Breast epithelium (tissue), 4 donors: ENCODE measurements at regions not wholly inside any gene's neighbourhood (a gene's known extent, or its start where the extent isn't known, plus 50 kb on each side); places are given as distances from the start of the nearest gene placed in this dataset.

Experiments used
- DNase-seq, 2 donors: peaks; one replicate each; pipeline ENCODE4 v3.0.0-alpha.2; 2019; ENCODE audit warnings: low spot score in 2 of 2
- H3K27ac ChIP-seq, 2 donors: fragments of 200-600 bp; sonication (generic) in 1 of 2; one replicate each; pipeline ENCODE4 v1.5.1; 2016 to 2019; ENCODE audit warnings: mild to moderate bottlenecking in 1 of 2
- H3K27me3 ChIP-seq, 2 donors: fragments of 200-600 bp; sonication (generic) in 1 of 2; one replicate each; pipeline versions ENCODE4 v1.5.1 to v1.6.0; 2017 to 2019; ENCODE audit warnings: control low read depth in 1 of 2, mild to moderate bottlenecking in 1 of 2
- H3K36me3 ChIP-seq: fragments of 200-600 bp; one replicate; pipeline ENCODE4 v1.5.1; 2019
- H3K4me1 ChIP-seq, 2 donors: fragments of 200-600 bp; sonication (generic); one replicate each; pipeline ENCODE4 v1.5.1; 2016 to 2019; ENCODE audit warnings: control low read depth in 1 of 2
- H3K4me3 ChIP-seq, 3 donors: fragments of 200-600 bp; sonication (generic); 1 replicate in 2 of 3; 2 replicates in 1 of 3; pipeline ENCODE4 v1.5.1; 2016 to 2019; ENCODE audit warnings: mild to moderate bottlenecking in 3 of 3, moderate library complexity in 2 of 3
- H3K9me3 ChIP-seq, 2 donors: fragments of 200-600 bp; sonication (generic) in 1 of 2; one replicate each; pipeline ENCODE4 v1.5.1; 2016 to 2019; ENCODE audit warnings: control low read depth in 1 of 2
- CTCF ChIP-seq, 3 donors: fragments of 450-650 bp; IDR thresholded peaks; one replicate each; pipeline ENCODE4 v1.5.1; 2016 to 2017; ENCODE audit warnings: antibody characterized with exemption in 3 of 3, mild to moderate bottlenecking in 3 of 3, moderate library complexity in 3 of 3
- POLR2A ChIP-seq: fragments of 450-650 bp; IDR thresholded peaks from one replicate; pipeline ENCODE4 v1.6.1; 2016; ENCODE audit warnings: antibody characterized with exemption, mild to moderate bottlenecking, moderate library complexity
- POLR2AphosphoS5 ChIP-seq, 3 donors: sonication (generic); formaldehyde crosslinking; IDR thresholded peaks; one replicate each; pipeline ENCODE4 v1.6.1; 2017; ENCODE audit warnings: antibody characterized with exemption in 3 of 3
- intact Hi-C: fragments of 100-400 bp; cut with DNase I; formaldehyde crosslinking; loops from one replicate; pipeline ENCODE4 v1.15.1; 2023; ENCODE audit warnings: low total_unique reads

- DNase-seq, result no peak
- Histone ChIP-seq H3K27ac (no peak overlapping the region), H3K9me3 (no peaks in the 10 kb centered on the region), H3K4me1 (no peaks in the 10 kb centered on the region), H3K4me3 (no peak overlapping the region), H3K27me3 (peaks cover 0 to 4% of the 10 kb centered on the region in 2 donors), H3K36me3 (no peaks in the 10 kb centered on the region)
- TF ChIP-seq CTCF (IDR thresholded peaks at IDR 0.05), result no peak
- TF ChIP-seq POLR2AphosphoS5 (IDR thresholded peaks at IDR 0.05), result no peak
- no peak for TF ChIP-seq POLR2A
- intact Hi-C loops, result no loop called here
Observed at GRCh38 chr12:125643055-125643454, 577.8 kb downstream of the AACS start.

GRCh38 chr12:125645724-125646123 lies 580.5 kb downstream of the AACS start:
- Histone ChIP-seq H3K4me3 (no peak overlapping the region), H3K4me1 (no peaks in the 10 kb centered on the region), H3K9me3 (no peaks in the 10 kb centered on the region), H3K27ac (no peak overlapping the region), H3K36me3 (no peaks in the 10 kb centered on the region), H3K27me3 (no peaks in the 10 kb centered on the region)
- TF ChIP-seq POLR2A (no peak), CTCF (IDR thresholded peaks at IDR 0.05) (no peak), POLR2AphosphoS5 (IDR thresholded peaks at IDR 0.05) (no peak)
- DNase-seq, result no peak
- intact Hi-C loops, result no loop called here

GRCh38 chr12:125650587-125650986 lies 585.4 kb downstream of the AACS start:
- Histone ChIP-seq H3K36me3 (no peaks in the 10 kb centered on the region), H3K27me3 (no peaks in the 10 kb centered on the region), H3K27ac (no peak overlapping the region), H3K4me1 (no peaks in the 10 kb centered on the region), H3K9me3 (no peaks in the 10 kb centered on the region), H3K4me3 (no peak overlapping the region)
- intact Hi-C loops, result no loop called here
- TF ChIP-seq POLR2A (no peak), POLR2AphosphoS5 (IDR thresholded peaks at IDR 0.05) (no peak), CTCF (IDR thresholded peaks at IDR 0.05) (no peak)
- DNase-seq, result no peak

GRCh38 chr12:125651625-125652024 lies 586.4 kb downstream of the AACS start:
- Histone ChIP-seq H3K9me3 (no peaks in the 10 kb centered on the region), H3K4me1 (no peaks in the 10 kb centered on the region), H3K4me3 (no peak overlapping the region), H3K27me3 (no peaks in the 10 kb centered on the region), H3K36me3 (no peaks in the 10 kb centered on the region), H3K27ac (no peak overlapping the region)
- no peak for TF ChIP-seq CTCF (IDR thresholded peaks at IDR 0.05)
- TF ChIP-seq POLR2AphosphoS5 (IDR thresholded peaks at IDR 0.05), result no peak
- TF ChIP-seq POLR2A, result no peak
- intact Hi-C loops, result no loop called here
- no peak for DNase-seq

- Histone ChIP-seq H3K9me3 (no peaks in the 10 kb centered on the region), H3K4me3 (no peak overlapping the region), H3K27me3 (no peaks in the 10 kb centered on the region), H3K4me1 (no peaks in the 10 kb centered on the region), H3K36me3 (no peaks in the 10 kb centered on the region), H3K27ac (no peak overlapping the region)
- intact Hi-C loops, result no loop called here
- TF ChIP-seq CTCF (IDR thresholded peaks at IDR 0.05) (no peak), POLR2A (no peak), POLR2AphosphoS5 (IDR thresholded peaks at IDR 0.05) (no peak)
- DNase-seq, result no peak
Observed at GRCh38 chr12:125652681-125653080, 587.4 kb downstream of the AACS start.
